ENCODE measurements at regions not wholly inside any gene's neighbourhood (a gene's known extent, or its start where the extent isn't known, plus 50 kb on each side); places are given as distances from the start of the nearest gene placed in this dataset.

- no peak for DNase-seq
Observed at GRCh38 chr1:172810480-172811175, 151.7 kb downstream of the FASLG start.

- no peak for DNase-seq
Observed at GRCh38 chr1:172811694-172812093, 152.8 kb downstream of the FASLG start.

GRCh38 chr1:172812118-172812517 lies 153.2 kb downstream of the FASLG start:
- no peak for DNase-seq

DNA sequence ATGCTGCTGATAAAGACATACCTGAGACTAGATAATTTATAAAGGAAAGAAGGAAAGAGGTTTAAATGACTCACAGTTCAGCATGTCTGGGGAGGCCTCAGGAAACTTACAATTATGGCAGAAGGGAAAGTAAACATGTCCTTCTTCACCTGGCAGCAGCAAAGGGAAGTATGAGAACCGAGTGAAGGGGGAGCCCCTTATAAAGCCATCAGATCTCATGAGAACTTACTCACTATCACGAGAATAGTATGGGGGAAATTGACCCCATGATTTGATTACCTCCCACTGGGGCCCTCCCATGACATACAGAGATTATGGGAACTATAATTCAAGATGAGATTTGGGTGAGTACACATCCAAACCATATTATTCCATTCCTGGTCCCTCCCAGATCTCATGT lies 154.4 kb downstream of the FASLG start:
- no peak for DNase-seq

- no peak for DNase-seq
Observed at GRCh38 chr1:172814428-172814827, 155.5 kb downstream of the FASLG start.

DNA sequence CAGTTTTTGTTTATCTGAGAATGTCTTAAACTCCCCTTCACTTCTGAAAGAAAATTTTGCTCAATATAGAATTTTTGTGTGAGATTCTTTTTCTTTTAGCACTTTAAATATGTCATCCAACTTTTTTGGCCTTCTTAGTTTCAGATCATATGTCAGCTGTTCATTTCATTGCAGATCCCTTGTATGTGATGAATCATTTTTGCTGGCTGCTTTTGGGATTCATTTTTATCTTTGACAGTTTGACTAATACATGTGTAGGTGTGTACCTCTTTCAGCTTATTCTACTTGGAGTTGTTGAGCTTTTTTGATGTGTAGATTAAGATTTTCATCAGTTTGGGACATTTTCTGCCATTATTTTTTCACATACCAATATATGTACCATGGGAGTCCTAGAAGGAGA lies 156.8 kb downstream of the FASLG start:
- DNase-seq = no peak

- peak; percentile 59 for DNase-seq
Observed at GRCh38 chr1:172818841-172819527, 160.1 kb downstream of the FASLG start.

DNA sequence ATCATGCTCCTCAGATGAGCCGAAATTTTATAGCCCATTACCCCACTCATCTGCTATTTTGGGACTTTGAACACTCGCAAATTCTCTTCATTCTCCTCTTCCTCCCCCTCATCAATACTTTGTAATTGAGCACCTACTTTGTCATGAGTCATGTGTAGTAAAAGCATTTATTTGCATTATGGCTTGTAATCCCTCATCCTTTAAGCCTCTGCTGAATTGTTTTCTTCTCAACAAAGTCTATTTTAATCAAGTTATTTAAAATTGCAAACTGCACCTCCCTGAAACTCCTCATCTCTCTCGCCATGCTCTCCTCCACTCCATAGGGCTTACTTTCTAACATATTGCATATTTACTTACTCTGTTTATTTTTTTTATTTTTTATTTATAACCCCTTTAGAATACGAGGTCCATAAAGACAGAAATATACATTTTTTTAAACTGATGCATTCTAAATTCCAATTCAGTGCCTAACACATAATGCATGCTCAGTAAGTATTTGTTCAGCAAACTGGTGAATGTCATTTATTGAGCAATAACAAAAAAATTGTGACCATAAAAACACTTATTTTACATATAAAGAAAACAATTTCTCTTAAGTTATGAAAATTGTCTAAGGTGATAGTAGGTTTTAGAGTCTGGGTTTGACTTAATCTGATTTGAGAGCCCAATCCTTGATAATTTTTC lies 161.7 kb downstream of the FASLG start:
- DNase-seq = no peak

GRCh38 chr1:172821609-172822274 lies 162.8 kb downstream of the FASLG start:
- no peak for DNase-seq

DNA sequence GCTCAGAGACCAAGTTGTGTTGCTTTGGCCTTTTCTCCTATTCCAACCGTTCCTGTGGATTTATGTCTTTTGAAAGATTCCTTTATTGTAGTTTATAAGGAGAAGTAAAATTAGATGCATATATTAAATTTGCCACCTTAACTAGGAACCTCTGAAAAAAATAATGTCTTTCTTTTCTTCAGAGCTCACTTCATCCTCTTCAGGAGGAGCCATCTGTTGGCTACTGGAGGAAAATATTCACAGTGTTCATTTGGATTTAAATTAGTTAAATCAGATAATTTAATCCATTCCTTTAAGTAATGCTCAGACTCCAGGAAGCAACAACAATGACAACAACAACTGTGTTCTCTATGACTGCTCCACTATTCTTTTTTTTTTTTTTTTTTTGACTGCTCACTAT lies 164.0 kb downstream of the FASLG start:
- DNase-seq = no peak

DNA sequence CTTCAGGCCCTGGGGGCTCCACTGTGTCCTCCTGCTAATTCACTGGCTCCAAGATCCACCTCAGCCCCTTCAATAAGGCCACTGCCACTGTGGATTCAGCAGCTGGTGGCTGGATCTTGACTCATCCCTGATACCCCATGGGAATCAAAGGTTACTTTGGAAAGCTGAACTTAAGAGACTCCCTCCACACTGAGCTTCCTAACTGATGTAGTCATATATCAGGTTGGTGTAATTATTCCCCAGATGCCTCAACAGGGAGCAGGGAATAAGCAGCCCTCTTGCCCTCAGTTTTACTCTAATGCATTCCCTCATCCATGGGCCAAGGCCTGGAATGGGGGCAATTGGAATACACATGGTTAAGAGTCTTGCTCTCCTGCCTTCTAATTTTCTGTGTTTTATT lies 164.6 kb downstream of the FASLG start:
- no peak for DNase-seq

GRCh38 chr1:172824209-172824608 lies 165.3 kb downstream of the FASLG start:
- no peak for DNase-seq

DNA sequence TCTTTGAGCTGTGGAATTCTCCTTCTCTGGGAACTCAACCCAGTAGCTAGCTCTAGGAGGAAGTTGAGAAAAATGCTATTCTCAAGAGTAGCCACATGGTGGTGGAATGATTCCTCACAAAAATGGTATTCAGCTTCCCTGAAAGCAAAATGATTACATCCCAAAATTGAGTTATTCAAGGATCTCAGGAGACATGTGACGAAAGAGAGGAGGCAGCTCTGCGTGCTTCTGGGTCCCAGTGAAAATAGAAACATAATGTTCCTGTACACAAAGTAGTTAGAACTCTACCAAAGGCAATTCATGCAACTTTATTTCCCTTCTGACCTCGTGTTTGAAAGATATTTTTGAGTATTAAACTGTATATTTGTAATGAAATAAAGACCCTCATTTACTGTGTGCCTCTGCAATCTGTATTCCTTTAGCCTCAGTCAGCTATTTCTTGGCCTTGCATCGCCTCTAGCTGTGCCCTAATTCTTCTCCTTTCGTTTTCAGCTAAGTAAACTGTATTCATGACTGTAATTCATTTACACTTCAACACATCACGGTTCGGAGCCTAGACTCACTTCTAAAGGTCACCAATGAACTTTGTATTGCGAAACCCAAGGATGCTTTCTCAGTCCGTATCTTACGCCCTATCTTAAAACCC lies 167.3 kb downstream of the FASLG start:
- no peak for DNase-seq

DNA sequence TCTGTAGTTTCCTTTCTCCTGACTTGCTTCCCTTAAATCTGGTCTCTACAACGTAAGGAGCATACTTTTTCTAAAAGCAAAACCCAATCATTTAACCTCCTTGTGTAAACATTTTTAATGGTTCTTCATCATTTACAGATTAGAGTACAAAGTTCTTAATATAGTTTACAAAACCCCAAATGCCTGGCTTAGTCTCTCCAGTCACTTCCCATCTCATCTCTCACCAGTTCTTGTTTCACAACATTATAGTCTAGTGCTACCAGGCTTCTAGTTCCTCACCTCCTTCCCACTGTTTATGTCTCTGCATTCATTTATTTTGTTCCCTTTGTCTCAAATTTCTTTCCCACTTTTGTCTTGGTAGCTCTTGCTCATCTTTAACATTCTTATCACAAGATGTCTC lies 168.4 kb downstream of the FASLG start:
- DNase-seq = no peak

- DNase-seq = no peak
Observed at GRCh38 chr1:172827841-172828240, 168.9 kb downstream of the FASLG start.

DNA sequence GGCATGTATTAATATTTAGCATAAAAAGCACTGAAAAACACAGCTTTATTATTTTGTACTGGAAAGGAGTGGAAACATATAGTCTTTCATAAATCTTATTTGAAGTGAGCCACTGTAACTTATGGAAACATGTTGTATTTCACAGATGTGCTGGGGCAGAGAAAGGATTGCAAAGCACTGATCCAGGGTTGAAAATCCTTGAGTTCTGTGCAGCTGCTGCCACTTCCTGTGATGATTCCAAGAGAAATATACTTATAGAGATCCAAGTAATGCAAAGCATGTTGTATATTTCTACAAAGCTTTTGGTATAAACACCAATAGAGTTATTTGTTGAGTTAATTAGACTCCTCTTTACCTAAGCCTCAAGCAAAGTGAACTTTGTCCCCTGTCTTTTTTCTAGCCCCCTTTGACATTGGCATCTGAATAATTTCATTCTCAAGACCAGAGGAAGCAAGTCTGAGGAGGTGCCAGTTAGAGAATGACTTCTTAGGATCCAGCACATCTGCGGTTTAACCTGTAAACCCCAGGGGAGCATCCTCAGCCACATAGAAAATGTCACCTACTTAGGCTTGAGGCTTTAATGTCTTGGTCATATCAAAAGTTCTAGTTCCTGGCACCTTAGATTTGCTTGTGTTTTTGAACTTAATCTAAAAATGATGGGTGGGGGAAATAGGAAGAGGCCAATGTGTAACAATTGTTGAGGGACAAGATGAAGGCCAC lies 173.3 kb downstream of the FASLG start:
- DNase-seq = no peak

DNA sequence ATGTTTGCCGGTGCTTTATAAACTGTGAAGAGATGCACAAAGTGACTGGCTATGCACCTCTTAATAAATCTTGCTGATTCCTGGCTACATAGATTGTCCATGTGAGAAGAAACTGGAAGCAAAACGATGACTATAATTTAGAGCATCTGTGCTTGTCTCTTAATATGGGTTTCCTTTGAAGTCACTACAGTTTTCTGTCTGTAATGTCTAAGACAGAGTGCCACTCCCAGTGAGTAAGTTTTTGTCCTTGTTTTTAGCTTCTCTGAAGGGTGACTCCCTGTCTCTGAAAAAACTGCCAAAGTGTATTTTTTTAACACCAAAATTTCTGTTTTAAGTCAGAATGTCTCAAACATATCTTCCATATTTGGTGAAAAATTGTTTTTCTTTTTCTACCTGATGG lies 175.1 kb downstream of the FASLG start:
- no peak for DNase-seq

GRCh38 chr1:172834609-172835008 lies 175.7 kb downstream of the FASLG start:
- DNase-seq = no peak

DNA sequence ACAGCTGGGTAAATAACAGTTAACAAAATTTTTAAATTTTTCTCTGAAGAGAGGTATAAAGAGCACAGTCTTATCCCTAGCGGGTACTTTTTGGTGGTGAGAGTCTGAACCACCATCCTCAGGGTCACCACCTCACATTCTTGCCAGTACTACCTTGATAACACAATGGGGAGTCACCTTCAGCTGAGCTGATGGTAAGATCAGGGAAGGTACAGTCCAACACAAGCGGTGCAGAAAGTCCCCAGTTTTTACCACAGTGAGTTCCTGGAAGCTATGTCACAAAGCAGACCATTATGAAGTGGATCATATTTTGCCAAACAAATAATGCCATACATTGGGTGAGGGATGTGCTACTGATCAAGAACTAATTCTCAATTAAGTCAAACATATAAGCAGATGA lies 176.9 kb downstream of the FASLG start:
- no peak for DNase-seq

DNA sequence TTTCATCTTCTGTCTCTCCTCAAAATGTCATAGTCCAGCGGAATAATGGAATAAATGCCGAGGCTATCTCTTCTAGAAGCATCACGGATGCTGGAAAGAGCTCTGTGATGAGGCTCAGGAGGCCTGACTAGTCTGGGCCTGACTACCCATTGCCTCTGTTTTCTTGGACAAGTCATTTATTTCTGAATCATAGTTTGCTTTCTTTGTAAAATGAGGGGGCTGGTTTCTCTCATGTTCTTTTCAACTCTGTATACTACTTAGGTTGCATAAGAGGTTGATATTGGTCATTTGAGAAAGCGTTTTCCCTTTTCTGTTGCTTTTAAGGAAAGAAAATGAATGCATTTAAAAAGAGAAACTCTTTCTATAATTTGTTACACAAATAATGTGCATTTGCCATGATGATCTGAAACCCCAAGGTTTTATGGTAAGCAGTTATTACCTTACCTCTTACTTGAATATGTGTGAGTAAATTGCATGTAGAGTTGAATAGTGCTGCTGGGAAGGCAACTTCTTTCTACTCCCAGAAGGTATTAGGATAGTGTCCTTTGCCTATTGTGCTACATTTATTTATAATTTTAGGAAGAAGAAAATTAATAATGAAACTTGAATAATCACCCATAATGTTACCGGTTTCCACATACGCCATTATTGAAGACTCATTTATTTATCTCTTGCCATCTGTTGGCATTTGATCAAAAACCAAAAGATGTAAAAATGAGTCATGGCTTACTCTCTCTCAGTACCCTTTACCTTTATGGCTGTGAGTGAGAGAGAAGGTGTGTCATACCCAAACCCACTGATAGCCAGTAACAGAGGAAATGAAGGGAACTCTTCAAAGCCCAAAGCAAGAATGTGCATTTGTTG lies 179.1 kb downstream of the FASLG start:
- no peak for DNase-seq

DNA sequence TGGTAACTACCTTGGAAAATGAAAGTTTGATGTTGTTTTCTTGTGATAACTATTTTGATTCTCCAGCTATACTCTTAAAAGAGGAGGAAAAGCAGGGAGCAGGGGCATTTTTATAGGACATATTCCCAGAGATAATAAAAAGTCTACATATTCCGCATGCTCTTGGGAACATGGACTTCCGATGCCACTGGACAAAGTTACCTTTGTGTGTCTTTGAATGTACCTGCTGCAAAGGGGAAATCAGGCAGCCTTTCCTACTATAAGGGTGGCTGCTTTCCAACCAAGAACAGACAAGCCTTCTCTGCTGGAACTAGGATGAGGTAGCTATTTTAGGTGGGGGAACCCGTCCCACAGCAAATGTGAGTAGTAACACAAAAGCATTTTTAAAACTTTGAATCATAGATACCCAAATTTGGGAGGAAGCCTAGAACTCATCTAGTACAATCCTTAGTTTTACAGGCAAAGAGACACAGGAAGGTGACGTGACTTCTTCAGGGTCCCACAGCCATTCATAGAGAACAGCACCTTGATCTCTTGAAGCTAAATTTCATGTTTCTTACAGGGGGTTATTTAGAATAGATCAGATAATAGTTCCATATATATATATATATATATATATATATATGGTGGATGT lies 179.9 kb downstream of the FASLG start:
- no peak for DNase-seq

All from activated CD8-positive, alpha-beta memory T cell treated with anti-CD3 and anti-CD28 coated beads, Interleukin-2, amount 50 U/mL, for 48 hours (primary cell).